ENCODE measurements at regions not wholly inside any gene's neighbourhood (a gene's known extent, or its start where the extent isn't known, plus 50 kb on each side); places are given as distances from the start of the nearest gene placed in this dataset.

GRCh38 chr9:110077925-110078324 lies 130.0 kb downstream of the C9orf152 start:
- TF ChIP-seq JUND (IDR thresholded peaks at IDR 0.05; ENCODE audit: low read depth, low read length) (no peak), CTCF (IDR thresholded peaks at IDR 0.05 in 2 of 3, conservative IDR thresholded peaks at IDR 0.05 in 1 of 3; ENCODE audit: control insufficient read depth in 2 of 3, extremely low read depth in 1 of 3, insufficient read depth in 1 of 3, low read depth in 3 of 3, low read length in 3 of 3) (no peak), RBBP5 (conservative IDR thresholded peaks at IDR 0.05) (no peak), MAX (IDR thresholded peaks at IDR 0.05; ENCODE audit: low read depth, low read length) (no peak), BMI1 (IDR thresholded peaks at IDR 0.05; ENCODE audit: borderline replicate concordance) (no peak), MXI1 (IDR thresholded peaks at IDR 0.05; ENCODE audit: low read depth, low read length) (no peak), POLR2AphosphoS5 (IDR thresholded peaks at IDR 0.05; ENCODE audit: low read length) (no peak), NBN (IDR thresholded peaks at IDR 0.05) (no peak), ZZZ3 (IDR thresholded peaks at IDR 0.05; ENCODE audit: control insufficient read depth, insufficient read length, low read depth) (no peak)
